NCI-H510A treated with DMSO at 0.1 percent for 48 hours (cell line): ENCODE measurements at regions not wholly inside any gene's neighbourhood (a gene's known extent, or its start where the extent isn't known, plus 50 kb on each side); places are given as distances from the start of the nearest gene placed in this dataset.
"Not testable (repeated sequence)": the region's sequence is repeated elsewhere in the genome, so short reads cannot be mapped to it uniquely, and the experiment has no call there.

Source experiments
- DNase-seq: peaks from one replicate; lab custom pipeline; 2025; lab: John Stamatoyannopoulos, UW

GRCh38 chr5:113652161-113652560, 138.7 kb downstream of the YTHDC2 start:
- no peak for DNase-seq

- DNase-seq = no peak
Measured at GRCh38 chr5:113654828-113655227, 141.3 kb downstream of the YTHDC2 start.

- no peak for DNase-seq
Measured at GRCh38 chr5:113660206-113660605, 146.7 kb downstream of the YTHDC2 start.

GRCh38 chr5:113660706-113661250, 147.3 kb downstream of the YTHDC2 start:
- no peak for DNase-seq

- DNase-seq = no peak
Measured at GRCh38 chr5:113663879-113664541, 150.5 kb downstream of the YTHDC2 start.

GRCh38 chr5:113673041-113673440, 159.5 kb downstream of the YTHDC2 start:
- no peak for DNase-seq

- DNase-seq = no peak
Measured at GRCh38 chr5:113675166-113675565, 161.7 kb downstream of the YTHDC2 start.

GRCh38 chr5:113678202-113678601, 164.7 kb downstream of the YTHDC2 start:
- DNase-seq = no peak

GRCh38 chr5:113678924-113679575, 165.6 kb downstream of the YTHDC2 start:
- peak; percentile 12 for DNase-seq

- DNase-seq = no peak
Measured at GRCh38 chr5:113680534-113680933, 167.0 kb downstream of the YTHDC2 start.

- DNase-seq = no peak
Measured at GRCh38 chr5:113682497-113683136, 169.1 kb downstream of the YTHDC2 start.

GRCh38 chr5:113683211-113683610, 169.7 kb downstream of the YTHDC2 start:
- no peak for DNase-seq

- DNase-seq = no peak
Measured at GRCh38 chr5:113686599-113686998, 173.1 kb downstream of the YTHDC2 start.

- DNase-seq = no peak
Measured at GRCh38 chr5:113689647-113690046, 176.2 kb downstream of the YTHDC2 start.

GRCh38 chr5:113692466-113692865, 179.0 kb downstream of the YTHDC2 start:
- no peak for DNase-seq

GRCh38 chr5:113692891-113693457, 179.5 kb downstream of the YTHDC2 start:
- no peak for DNase-seq

GRCh38 chr5:113693701-113694100, 180.2 kb downstream of the YTHDC2 start:
- DNase-seq = no peak

GRCh38 chr5:113694576-113694975, 181.1 kb downstream of the YTHDC2 start:
- DNase-seq = no peak

- DNase-seq = no peak
Measured at GRCh38 chr5:113703266-113703665, 189.8 kb downstream of the YTHDC2 start.

- DNase-seq = no peak
Measured at GRCh38 chr5:113705657-113706056, 192.2 kb downstream of the YTHDC2 start.

- no peak for DNase-seq
Measured at GRCh38 chr5:113713051-113713450, 199.6 kb downstream of the YTHDC2 start.

- DNase-seq = not testable (repeated sequence)
Measured at GRCh38 chr5:113715921-113716320, 202.4 kb downstream of the YTHDC2 start.

- DNase-seq = no peak
Measured at GRCh38 chr5:113719549-113719948, 206.1 kb downstream of the YTHDC2 start.
